ENCODE measurements at regions not wholly inside any gene's neighbourhood (a gene's known extent, or its start where the extent isn't known, plus 50 kb on each side); places are given as distances from the start of the nearest gene placed in this dataset.

- Histone ChIP-seq H3K79me2 (ENCODE audit: control insufficient read depth, insufficient read depth, low read length) (no peaks in the 10 kb centered on the region), H3K4me2 (ENCODE audit: control insufficient read depth, insufficient read depth) (no peak overlapping the region), H3K9ac (ENCODE audit: control insufficient read depth, insufficient read depth, low read length) (no peak overlapping the region), H4K20me1 (ENCODE audit: control insufficient read depth, insufficient read depth) (no peaks in the 10 kb centered on the region), H3K4me3 (no peak overlapping the region), H3K27me3 (replicated peaks in 1 of 2; ENCODE audit: control insufficient read depth in 2 of 2, insufficient read depth in 2 of 2, low read length in 1 of 2) (no peaks in the 10 kb centered on the region), H3K9me3 (replicated peaks; ENCODE audit: control insufficient read depth, insufficient read depth, low read length) (no peaks in the 10 kb centered on the region; the same call in 2 of the 3 replicates), H3K4me1 (ENCODE audit: control insufficient read depth, insufficient read depth, low read length) (no peaks in the 10 kb centered on the region), H3K36me3 (ENCODE audit: control insufficient read depth in 2 of 2, insufficient read depth in 2 of 2, low read length in 1 of 2) (no peaks in the 10 kb centered on the region), H2AFZ (ENCODE audit: control insufficient read depth, low read depth, low read length) (no peak overlapping the region), H3K27ac (ENCODE audit: control insufficient read depth, insufficient read depth) (no peak overlapping the region)
- CTCF ChIA-PET = no interaction called here
- intact Hi-C loops (cut with micrococcal nuclease; ENCODE audit: unreplicated experiment) = no loop called here
- RAD21 ChIA-PET (ENCODE audit: unreplicated experiment) = no interaction called here
- ATAC-seq (no peak), FAIRE-seq (no peak), DNase-seq (ENCODE audit: low read depth, low spot score) (no peak)
- 58% methylated on average over 2 of the region's 2 CpGs for WGBS (ENCODE audit: insufficient coverage, insufficient replicate concordance, low lambda C conversion rate, missing lambda C conversion rate)
- BruUV-seq (replicated peaks) = no TSS peak
- SMC1A ChIA-PET (ENCODE audit: uncharacterized antibody, unreplicated experiment) = no interaction called here
- POLR2A ChIA-PET = interaction anchor here (0.6 kb wide), 1 partner anchor 771 kb away, joined by 4 read pairs; no protein-coding TSS in a partner anchor
- in situ Hi-C loops (cut with MboI) = no loop called here
- TF ChIP-seq ZBTB40 (IDR thresholded peaks at IDR 0.05; ENCODE audit: borderline replicate concordance) (no peak), CUX1 (IDR thresholded peaks at IDR 0.05; ENCODE audit: insufficient replicate concordance, low read depth, low read length) (no peak), EP300 (IDR thresholded peaks at IDR 0.05; ENCODE audit: borderline replicate concordance in 1 of 2, control insufficient read depth in 1 of 2, low read depth in 2 of 2, low read length in 2 of 2) (no peak), NR2C2 (IDR thresholded peaks at IDR 0.05; ENCODE audit: borderline replicate concordance, control insufficient read depth, insufficient read length, low read depth) (no peak), SRF (IDR thresholded peaks at IDR 0.05; ENCODE audit: low read depth in 2 of 2, low read length in 2 of 2) (no peak), E2F8 (IDR thresholded peaks at IDR 0.05; ENCODE audit: low read depth, partially characterized antibody) (no peak), HSF1 (IDR thresholded peaks at IDR 0.05; ENCODE audit: low read depth, low read length) (no peak), ZSCAN29 (IDR thresholded peaks at IDR 0.05) (no peak), EED (IDR thresholded peaks at IDR 0.05; ENCODE audit: low read depth) (no peak), CHD4 (IDR thresholded peaks at IDR 0.05) (no peak)
These were observed 427.0 kb upstream of the TNP1 start for GRCh38 chr2:217286833-217287232.

All from GM12878 (cell line).